NCI-H1436 treated with DMSO at 0.1 percent for 48 hours (cell line): ENCODE measurements at regions not wholly inside any gene's neighbourhood (a gene's known extent, or its start where the extent isn't known, plus 50 kb on each side); places are given as distances from the start of the nearest gene placed in this dataset.

Experiments used
- DNase-seq: peaks from one replicate; lab custom pipeline; 2025; lab: John Stamatoyannopoulos, UW

GRCh38 chr16:73879621-73880020 is 417.0 kb upstream of the PSMD7 start:
- DNase-seq = no peak

GRCh38 chr16:73878611-73879010 is 418.0 kb upstream of the PSMD7 start:
- peak; percentile 48 for DNase-seq

- DNase-seq = no peak
Measured at GRCh38 chr16:73877150-73877549, 419.5 kb upstream of the PSMD7 start.

- no peak for DNase-seq
Measured at GRCh38 chr16:73875996-73876690, 420.5 kb upstream of the PSMD7 start.

GRCh38 chr16:73874324-73874723 is 422.3 kb upstream of the PSMD7 start:
- no peak for DNase-seq

- DNase-seq = no peak
Measured at GRCh38 chr16:73873643-73874042, 423.0 kb upstream of the PSMD7 start.

- DNase-seq = no peak
Measured at GRCh38 chr16:73872856-73873255, 423.8 kb upstream of the PSMD7 start.

GRCh38 chr16:73871088-73871733 is 425.4 kb upstream of the PSMD7 start:
- DNase-seq = no peak

- DNase-seq = no peak
Measured at GRCh38 chr16:73869126-73869525, 427.5 kb upstream of the PSMD7 start.

GRCh38 chr16:73864868-73865267 is 431.7 kb upstream of the PSMD7 start:
- no peak for DNase-seq

GRCh38 chr16:73858326-73858725 is 438.3 kb upstream of the PSMD7 start:
- DNase-seq = no peak

- DNase-seq = no peak
Measured at GRCh38 chr16:73853968-73854367, 442.6 kb upstream of the PSMD7 start.

GRCh38 chr16:73852561-73852960 is 444.1 kb upstream of the PSMD7 start:
- DNase-seq = no peak

GRCh38 chr16:73848993-73849392 is 447.6 kb upstream of the PSMD7 start:
- no peak for DNase-seq

- DNase-seq = no peak
Measured at GRCh38 chr16:73847090-73847489, 449.5 kb upstream of the PSMD7 start.

GRCh38 chr16:73846356-73846755 is 450.3 kb upstream of the PSMD7 start:
- DNase-seq = no peak

- no peak for DNase-seq
Measured at GRCh38 chr16:73846007-73846330, 450.6 kb upstream of the PSMD7 start.

GRCh38 chr16:73845238-73846006 is 451.2 kb upstream of the PSMD7 start:
- DNase-seq = no peak

- no peak for DNase-seq
Measured at GRCh38 chr16:73840728-73841127, 455.9 kb upstream of the PSMD7 start.

GRCh38 chr16:73831220-73831619 is 465.4 kb upstream of the PSMD7 start:
- no peak for DNase-seq

- DNase-seq = no peak
Measured at GRCh38 chr16:73823205-73823849, 473.3 kb upstream of the PSMD7 start.

GRCh38 chr16:73817526-73818324 is 478.9 kb upstream of the PSMD7 start:
- DNase-seq = no peak
